ENCODE measurements at regions not wholly inside any gene's neighbourhood (a gene's known extent, or its start where the extent isn't known, plus 50 kb on each side); places are given as distances from the start of the nearest gene placed in this dataset.

DNA sequence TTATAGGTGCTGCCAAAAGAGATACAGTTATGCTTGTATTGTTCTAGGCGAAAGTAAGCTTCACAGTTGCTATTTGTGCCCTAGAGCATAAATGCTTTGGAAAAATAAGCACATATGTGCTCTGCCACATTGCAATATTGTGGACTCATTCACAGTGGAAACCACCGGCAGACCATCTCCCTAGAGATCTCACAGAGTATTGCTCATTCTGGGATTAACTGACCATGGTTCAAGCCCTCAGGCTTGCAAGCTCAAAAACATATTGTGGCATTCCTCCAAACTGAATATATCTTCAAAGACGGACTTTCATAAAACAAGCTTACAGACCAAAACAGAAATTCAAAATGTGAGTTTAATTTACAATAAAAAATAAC is 158.2 kb upstream of the CCDC150 start:
- Histone ChIP-seq H3K4me1 (replicated peaks in 1 of 2; ENCODE audit: control insufficient read depth in 2 of 2, insufficient read depth in 2 of 2, low read length in 2 of 2) (no peaks in the 10 kb centered on the region), H3K9ac (ENCODE audit: insufficient read depth in 1 of 2, low read depth in 2 of 2, low read length in 2 of 2) (no peak overlapping the region), H3K4me2 (ENCODE audit: insufficient read depth, low read length) (no peak overlapping the region), H3K9me3 (replicated peaks; ENCODE audit: control insufficient read depth, insufficient read depth, low read depth, low read length) (no peaks in the 10 kb centered on the region), H2AFZ (ENCODE audit: low read depth, low read length) (no peak overlapping the region), H3K79me2 (ENCODE audit: control insufficient read depth, insufficient read depth, low read length) (no peaks in the 10 kb centered on the region), H3K27me3 (ENCODE audit: control insufficient read depth in 2 of 2, insufficient read depth in 2 of 2, low read length in 2 of 2) (peaks cover 0 to 9% of the 10 kb centered on the region in 2 experiments; a peak in 2 of 5 replicates), H4K20me1 (replicated peaks; ENCODE audit: control insufficient read depth, insufficient read depth, low read length) (no peaks in the 10 kb centered on the region), H3K36me3 (ENCODE audit: control insufficient read depth, insufficient read depth, low read length) (no peaks in the 10 kb centered on the region), H3K4me3 (no peak overlapping the region), H3K9me1 (ENCODE audit: control insufficient read depth, insufficient read depth, low read length) (no peaks in the 10 kb centered on the region), H3K27ac (ENCODE audit: extremely low read depth, low read depth, low read length) (no peak overlapping the region)
- in situ Hi-C loops (cut with MboI): no loop called here
- FAIRE-seq (no peak), ATAC-seq (no peak), DNase-seq (ENCODE audit: extremely low read depth in 1 of 4, low spot score in 3 of 4) (no peak)
- TF ChIP-seq ESRRB (CRISPR knock-in tag; IDR thresholded peaks at IDR 0.05; ENCODE audit: borderline replicate concordance): no peak
- TF ChIP-seq, protein P1, sequence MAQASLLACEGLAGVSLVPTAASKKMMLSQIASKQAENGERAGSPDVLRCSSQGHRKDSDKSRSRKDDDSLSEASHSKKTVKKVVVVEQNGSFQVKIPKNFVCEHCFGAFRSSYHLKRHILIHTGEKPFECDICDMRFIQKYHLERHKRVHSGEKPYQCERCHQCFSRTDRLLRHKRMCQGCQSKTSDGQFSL (CRISPR knock-in tag; IDR thresholded peaks at IDR 0.05): no peak
- TF ChIP-seq, protein P1 (tag; IDR thresholded peaks at IDR 0.05): no peak
- TF ChIP-seq ZNF354B (CRISPR knock-in tag; IDR thresholded peaks at IDR 0.05): no peak
- TF ChIP-seq TAF7 (tag; IDR thresholded peaks at IDR 0.05): no peak
- POLR2A ChIA-PET: no interaction called here
- no TSS peak for BruUV-seq (replicated peaks)
- 3% methylated on average over 3 of the region's 3 CpGs for WGBS (ENCODE audit: insufficient coverage, low coverage, missing lambda C conversion rate)
- CTCF ChIA-PET (ENCODE audit: low intra/inter-chr PET ratio): no interaction called here
- intact Hi-C loops (cut with micrococcal nuclease): no loop called here
